ENCODE measurements at regions not wholly inside any gene's neighbourhood (a gene's known extent, or its start where the extent isn't known, plus 50 kb on each side); places are given as distances from the start of the nearest gene placed in this dataset.
A peak's percentile ranks its signal among the peaks of the same experiment; 100 is the strongest.

GRCh38 chr3:18153571-18154173 lies 271.5 kb downstream of the SATB1 start:
- POLR2A ChIA-PET: no interaction called here
- H3K79me2 ChIP-seq (ENCODE audit: insufficient read depth): no peaks in the 10 kb centered on the region
- H3K4me2 ChIP-seq: no peak overlapping the region
- no peaks in the 10 kb centered on the region for H4K20me1 ChIP-seq (ENCODE audit: insufficient read depth)
- no peak overlapping the region for H3K27ac ChIP-seq (ENCODE audit: low read depth in 2 of 2, low read length in 1 of 2)
- WGBS (ENCODE audit: low lambda C conversion rate): 55% methylated on average over 3 of the region's 3 CpGs
- H2AFZ ChIP-seq (ENCODE audit: low read depth): no peak overlapping the region
- no peak for DNase-seq
- H3K4me3 ChIP-seq (ENCODE audit: low read depth in 2 of 2, low read length in 1 of 2): no peak overlapping the region
- TF ChIP-seq JUND (IDR thresholded peaks at IDR 0.05) (no peak), RCOR1 (IDR thresholded peaks at IDR 0.05; ENCODE audit: low read length) (no peak), TAF1 (IDR thresholded peaks at IDR 0.05; ENCODE audit: borderline replicate concordance, low read depth, low read length) (no peak), ZBTB33 (IDR thresholded peaks at IDR 0.05; ENCODE audit: borderline replicate concordance, low read depth) (no peak), FOXM1 (IDR thresholded peaks at IDR 0.05; ENCODE audit: low read depth) (no peak), FOSL2 (IDR thresholded peaks at IDR 0.05; ENCODE audit: borderline replicate concordance, low read depth) (peak; percentile 45; the same call in 1 of the 2 replicates), USF1 (IDR thresholded peaks at IDR 0.05; ENCODE audit: borderline replicate concordance, low read depth) (no peak)
- no peaks in the 10 kb centered on the region for H3K36me3 ChIP-seq (replicated peaks in 1 of 2; ENCODE audit: control insufficient read depth in 1 of 2, insufficient read depth in 2 of 2, low read length in 1 of 2)
- H3K9me3 ChIP-seq: no peaks in the 10 kb centered on the region
- no peaks in the 10 kb centered on the region for H3K27me3 ChIP-seq (ENCODE audit: insufficient read depth)
- H3F3A ChIP-seq (replicated peaks; ENCODE audit: insufficient read depth): no peaks in the 10 kb centered on the region
- no peaks in the 10 kb centered on the region for H3K4me1 ChIP-seq (ENCODE audit: control insufficient read depth in 1 of 2, insufficient read depth in 2 of 2, low read depth in 1 of 2, low read length in 1 of 2)
- CTCF ChIA-PET: interaction anchor here (1.5 kb wide), 1 partner anchor 34 kb away, joined by 3 read pairs; no protein-coding TSS in a partner anchor
- H3K9ac ChIP-seq: no peak overlapping the region
- H3K9me2 ChIP-seq: no peaks in the 10 kb centered on the region

- Histone ChIP-seq H3K9me2 (no peaks in the 10 kb centered on the region), H3K9ac (no peak overlapping the region), H3F3A (replicated peaks; ENCODE audit: insufficient read depth) (no peaks in the 10 kb centered on the region), H4K20me1 (ENCODE audit: insufficient read depth) (no peaks in the 10 kb centered on the region), H3K4me3 (ENCODE audit: low read depth in 2 of 2, low read length in 1 of 2) (no peak overlapping the region), H2AFZ (ENCODE audit: low read depth) (no peak overlapping the region), H3K9me3 (no peaks in the 10 kb centered on the region), H3K4me2 (no peak overlapping the region), H3K27me3 (ENCODE audit: insufficient read depth) (no peaks in the 10 kb centered on the region), H3K4me1 (ENCODE audit: control insufficient read depth in 1 of 2, insufficient read depth in 2 of 2, low read depth in 1 of 2, low read length in 1 of 2) (no peaks in the 10 kb centered on the region), H3K36me3 (replicated peaks in 1 of 2; ENCODE audit: control insufficient read depth in 1 of 2, insufficient read depth in 2 of 2, low read length in 1 of 2) (no peaks in the 10 kb centered on the region), H3K79me2 (ENCODE audit: insufficient read depth) (no peaks in the 10 kb centered on the region), H3K27ac (ENCODE audit: low read depth in 2 of 2, low read length in 1 of 2) (no peak overlapping the region)
- WGBS (ENCODE audit: low lambda C conversion rate): 72% methylated on average over 3 of the region's 3 CpGs
- no peak for DNase-seq
- POLR2A ChIA-PET: no interaction called here
- CTCF ChIA-PET: interaction anchor here (0.7 kb wide), 1 partner anchor 8 kb away, joined by 3 read pairs; no protein-coding TSS in a partner anchor
- TF ChIP-seq NRF1 (IDR thresholded peaks at IDR 0.05; ENCODE audit: low read depth, low read length) (no peak), SIN3A (IDR thresholded peaks at IDR 0.05; ENCODE audit: borderline replicate concordance, low read depth, low read length) (no peak), TAF1 (IDR thresholded peaks at IDR 0.05; ENCODE audit: borderline replicate concordance, low read depth, low read length) (no peak), NFIC (IDR thresholded peaks at IDR 0.05; ENCODE audit: borderline replicate concordance) (no peak), IRF3 (IDR thresholded peaks at IDR 0.05; ENCODE audit: low read depth, low read length) (no peak), TCF12 (IDR thresholded peaks at IDR 0.05) (no peak), MEF2A (IDR thresholded peaks at IDR 0.05; ENCODE audit: borderline replicate concordance, low read depth) (no peak), POLR2AphosphoS5 (IDR thresholded peaks at IDR 0.05; ENCODE audit: low read depth, low read length) (no peak), RCOR1 (IDR thresholded peaks at IDR 0.05; ENCODE audit: low read length) (no peak), CTCF (IDR thresholded peaks at IDR 0.05) (no peak), FOSL2 (IDR thresholded peaks at IDR 0.05; ENCODE audit: borderline replicate concordance, low read depth) (no peak), EZH2phosphoT487 (IDR thresholded peaks at IDR 0.05; ENCODE audit: borderline replicate concordance, low read depth) (no peak), GABPA (IDR thresholded peaks at IDR 0.05; ENCODE audit: low read depth) (no peak), YY1 (IDR thresholded peaks at IDR 0.05; ENCODE audit: low read depth) (no peak), EP300 (IDR thresholded peaks at IDR 0.05; ENCODE audit: borderline replicate concordance in 1 of 2, low read depth in 1 of 2, low read length in 1 of 2) (no peak), SMC3 (IDR thresholded peaks at IDR 0.05; ENCODE audit: low read depth, low read length) (no peak), RXRA (IDR thresholded peaks at IDR 0.05; ENCODE audit: borderline replicate concordance, low read depth) (no peak), RFX5 (IDR thresholded peaks at IDR 0.05; ENCODE audit: low read length) (no peak), FOXM1 (IDR thresholded peaks at IDR 0.05; ENCODE audit: low read depth) (no peak), USF1 (IDR thresholded peaks at IDR 0.05; ENCODE audit: borderline replicate concordance, low read depth) (no peak)
Observed at GRCh38 chr3:18151199-18151598, 273.9 kb downstream of the SATB1 start.

Measured in SK-N-SH (cell line).